Endodermal cell (in vitro differentiated cells): ENCODE measurements at regions not wholly inside any gene's neighbourhood (a gene's known extent, or its start where the extent isn't known, plus 50 kb on each side); places are given as distances from the start of the nearest gene placed in this dataset.

Source experiments
- DNase-seq: peaks from one replicate; pipeline ENCODE4 v3.0.0-alpha.2; 2017
- H3K27ac ChIP-seq: 2 replicates; pipeline ENCODE4 v1.5.1; 2013; ENCODE audit warnings: mild to moderate bottlenecking, low read depth, low read length, moderate library complexity
- H3K27me3 ChIP-seq: 2 replicates; pipeline ENCODE4 v1.6.1; 2013; ENCODE audit warnings: mild to moderate bottlenecking, low read length, moderate library complexity; ENCODE audit not compliant: insufficient read depth, control insufficient read depth, poor library complexity, severe bottlenecking
- H3K36me3 ChIP-seq: 2 replicates; pipeline ENCODE4 v1.7.0; 2013; ENCODE audit warnings: mild to moderate bottlenecking, low read length, moderate library complexity; ENCODE audit not compliant: control insufficient read depth, insufficient read depth
- H3K4me1 ChIP-seq: one replicate; pipeline ENCODE4 v1.7.0; 2013; ENCODE audit warnings: low read length; ENCODE audit not compliant: control insufficient read depth, insufficient read depth
- H3K4me3 ChIP-seq: 2 replicates; pipeline ENCODE4 v1.5.1; 2013; ENCODE audit warnings: mild to moderate bottlenecking, low read length, moderate library complexity
- H3K9ac ChIP-seq: 2 replicates; pipeline ENCODE4 v1.6.1; 2013; ENCODE audit warnings: mild to moderate bottlenecking, low read length, moderate library complexity; ENCODE audit not compliant: poor library complexity, severe bottlenecking; ENCODE audit errors: extremely low read depth
- H3K9me3 ChIP-seq: 2 replicates; pipeline ENCODE4 v1.6.1; 2013; ENCODE audit warnings: mild to moderate bottlenecking, low read length, moderate library complexity; ENCODE audit not compliant: control insufficient read depth
- H3K27ac Mint-ChIP-seq: 2 replicates; pipeline ENCODE4 v1.8.0; 2020; ENCODE audit warnings: mixed read lengths
- H3K27me3 Mint-ChIP-seq: 2 replicates; pipeline ENCODE4 v1.8.0; 2021; ENCODE audit warnings: mild to moderate bottlenecking, mixed read lengths; ENCODE audit not compliant: insufficient read depth
- H3K36me3 Mint-ChIP-seq: 2 replicates; pipeline ENCODE4 v1.8.0; 2020; ENCODE audit warnings: low read depth, mixed read lengths
- H3K4me1 Mint-ChIP-seq: 2 replicates; pipeline ENCODE4 v1.8.0; 2020; ENCODE audit warnings: mixed read lengths
- H3K4me3 Mint-ChIP-seq: 2 replicates; pipeline ENCODE4 v1.8.0; 2020; ENCODE audit warnings: mild to moderate bottlenecking, moderate library complexity, mixed read lengths
- H3K9me3 Mint-ChIP-seq: 2 replicates; pipeline ENCODE4 v1.8.0; 2020; ENCODE audit warnings: mild to moderate bottlenecking, mixed read lengths
- WGBS, 2 experiments: methylation state at CpG; one replicate each; pipeline versions ENCODE4 v1.1.5 to v1.1.7; 2013; ENCODE audit warnings: missing lambda C conversion rate in 2 of 2, mixed read lengths in 1 of 2; ENCODE audit not compliant: insufficient coverage in 1 of 2, insufficient read length in 1 of 2; 5-methylcytosine and 5-hydroxymethylcytosine counted together
- TF ChIP-seq, protein P1 (sequence below): fragments of 200-600 bp; sonication (generic); conservative IDR thresholded peaks from 2 replicates; pipeline ENCODE4 v1.5.0; 2021; ENCODE audit warnings: antibody characterized with exemption, mild to moderate bottlenecking

DNA sequence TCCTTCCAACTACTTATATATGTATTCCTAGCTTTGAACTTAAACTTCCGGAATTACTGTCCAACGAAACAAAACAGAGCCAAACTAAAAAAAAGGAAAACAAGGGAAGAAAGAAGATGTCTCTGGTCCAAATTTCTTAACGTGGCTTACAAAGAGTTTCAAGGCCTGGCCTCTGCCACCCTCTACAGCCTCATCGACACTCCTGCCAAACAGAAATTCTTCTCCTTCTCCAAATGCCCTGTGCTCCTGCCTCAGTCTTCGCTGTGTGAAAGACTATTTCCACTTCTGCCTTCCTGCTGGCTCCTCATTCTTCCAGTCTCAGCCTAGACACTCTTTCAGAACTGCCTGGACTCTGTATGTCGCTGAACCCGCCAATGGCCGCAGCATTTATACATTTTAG is 249.2 kb downstream of the TXNL1 start:
- WGBS, 2 experiments: 81 to 85% methylated on average over 3 to 8 of the region's 8 CpGs
- Mint-ChIP-seq H3K9me3 (no peaks in the 10 kb centered on the region), H3K27ac (no peak overlapping the region), H3K4me1 (peaks cover 11% of the 10 kb centered on the region), H3K4me3 (no peak overlapping the region), H3K27me3 (no peaks in the 10 kb centered on the region), H3K36me3 (no peaks in the 10 kb centered on the region)
- DNase-seq: no peak
- TF ChIP-seq, protein P1, sequence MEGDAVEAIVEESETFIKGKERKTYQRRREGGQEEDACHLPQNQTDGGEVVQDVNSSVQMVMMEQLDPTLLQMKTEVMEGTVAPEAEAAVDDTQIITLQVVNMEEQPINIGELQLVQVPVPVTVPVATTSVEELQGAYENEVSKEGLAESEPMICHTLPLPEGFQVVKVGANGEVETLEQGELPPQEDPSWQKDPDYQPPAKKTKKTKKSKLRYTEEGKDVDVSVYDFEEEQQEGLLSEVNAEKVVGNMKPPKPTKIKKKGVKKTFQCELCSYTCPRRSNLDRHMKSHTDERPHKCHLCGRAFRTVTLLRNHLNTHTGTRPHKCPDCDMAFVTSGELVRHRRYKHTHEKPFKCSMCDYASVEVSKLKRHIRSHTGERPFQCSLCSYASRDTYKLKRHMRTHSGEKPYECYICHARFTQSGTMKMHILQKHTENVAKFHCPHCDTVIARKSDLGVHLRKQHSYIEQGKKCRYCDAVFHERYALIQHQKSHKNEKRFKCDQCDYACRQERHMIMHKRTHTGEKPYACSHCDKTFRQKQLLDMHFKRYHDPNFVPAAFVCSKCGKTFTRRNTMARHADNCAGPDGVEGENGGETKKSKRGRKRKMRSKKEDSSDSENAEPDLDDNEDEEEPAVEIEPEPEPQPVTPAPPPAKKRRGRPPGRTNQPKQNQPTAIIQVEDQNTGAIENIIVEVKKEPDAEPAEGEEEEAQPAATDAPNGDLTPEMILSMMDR: no peak
- Histone ChIP-seq H3K27me3 (no peaks in the 10 kb centered on the region), H3K9ac (no peak overlapping the region), H3K4me3 (no peak overlapping the region), H3K4me1 (peaks cover 2% of the 10 kb centered on the region), H3K27ac (no peak overlapping the region), H3K9me3 (no peaks in the 10 kb centered on the region), H3K36me3 (no peaks in the 10 kb centered on the region)

DNA sequence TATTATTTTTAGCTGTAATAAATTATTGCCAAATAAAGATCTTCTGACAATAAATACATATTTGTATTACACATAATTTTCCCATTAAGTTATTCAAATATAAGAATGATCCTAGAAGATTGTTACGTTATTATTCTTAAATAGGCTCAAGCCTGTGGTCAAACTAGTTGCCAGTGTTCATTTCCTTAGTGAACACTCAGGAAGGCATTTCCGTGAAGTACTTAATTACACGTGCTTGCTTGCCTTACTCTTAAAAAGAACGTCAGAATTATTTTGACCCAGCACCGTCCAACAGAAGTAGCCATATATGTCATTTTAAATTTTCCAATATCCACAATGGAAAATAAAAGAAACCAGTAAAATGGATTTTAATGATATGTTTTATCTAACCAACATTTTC is 249.8 kb downstream of the TXNL1 start:
- WGBS, 2 experiments: 92 to 95% methylated on average over 2 to 4 of the region's 5 CpGs
- TF ChIP-seq, protein P1: no peak
- Mint-ChIP-seq H3K27ac (no peak overlapping the region), H3K4me3 (no peak overlapping the region), H3K4me1 (peaks cover 11% of the 10 kb centered on the region), H3K27me3 (no peaks in the 10 kb centered on the region), H3K36me3 (no peaks in the 10 kb centered on the region), H3K9me3 (no peaks in the 10 kb centered on the region)
- no peak overlapping the region for H3K4me3 ChIP-seq
- H3K27me3 ChIP-seq: no peaks in the 10 kb centered on the region
- no peak overlapping the region for H3K9ac ChIP-seq
- H3K27ac ChIP-seq: no peak overlapping the region
- H3K36me3 ChIP-seq: no peaks in the 10 kb centered on the region
- no peaks in the 10 kb centered on the region for H3K9me3 ChIP-seq
- no peak for DNase-seq
- peaks cover 2% of the 10 kb centered on the region for H3K4me1 ChIP-seq

DNA sequence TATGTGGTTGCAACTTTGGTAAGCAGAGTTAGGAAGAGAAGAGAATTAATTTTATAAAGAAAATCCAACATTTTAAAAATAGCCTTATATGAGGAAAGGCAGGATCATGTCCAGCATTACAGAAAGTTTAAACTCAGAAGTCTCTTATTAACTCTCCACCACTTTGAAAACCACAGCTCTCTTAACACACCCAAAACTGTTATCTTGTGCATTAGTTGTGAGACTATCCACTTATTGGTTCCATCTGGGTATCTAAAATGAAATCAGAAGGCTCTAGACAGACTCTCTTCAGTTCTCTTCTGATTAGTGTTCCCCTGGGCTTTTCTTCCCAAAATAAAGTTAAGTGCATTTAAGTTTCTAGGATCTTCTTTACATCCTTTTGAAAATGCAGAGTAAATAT is 251.5 kb downstream of the TXNL1 start:
- TF ChIP-seq, protein P1: no peak
- no peak overlapping the region for H3K4me3 Mint-ChIP-seq
- DNase-seq: no peak
- Histone ChIP-seq H3K9ac (no peak overlapping the region), H3K36me3 (no peaks in the 10 kb centered on the region), H3K27ac (no peak overlapping the region), H3K9me3 (no peaks in the 10 kb centered on the region), H3K4me3 (no peak overlapping the region), H3K27me3 (no peaks in the 10 kb centered on the region), H3K4me1 (peaks cover 2% of the 10 kb centered on the region)
- H3K4me1 Mint-ChIP-seq: peaks cover 9% of the 10 kb centered on the region
- no peaks in the 10 kb centered on the region for H3K36me3 Mint-ChIP-seq
- no peaks in the 10 kb centered on the region for H3K27me3 Mint-ChIP-seq
- H3K27ac Mint-ChIP-seq: no peak overlapping the region
- H3K9me3 Mint-ChIP-seq: no peaks in the 10 kb centered on the region
